ENCODE measurements at regions not wholly inside any gene's neighbourhood (a gene's known extent, or its start where the extent isn't known, plus 50 kb on each side); places are given as distances from the start of the nearest gene placed in this dataset.

DNA sequence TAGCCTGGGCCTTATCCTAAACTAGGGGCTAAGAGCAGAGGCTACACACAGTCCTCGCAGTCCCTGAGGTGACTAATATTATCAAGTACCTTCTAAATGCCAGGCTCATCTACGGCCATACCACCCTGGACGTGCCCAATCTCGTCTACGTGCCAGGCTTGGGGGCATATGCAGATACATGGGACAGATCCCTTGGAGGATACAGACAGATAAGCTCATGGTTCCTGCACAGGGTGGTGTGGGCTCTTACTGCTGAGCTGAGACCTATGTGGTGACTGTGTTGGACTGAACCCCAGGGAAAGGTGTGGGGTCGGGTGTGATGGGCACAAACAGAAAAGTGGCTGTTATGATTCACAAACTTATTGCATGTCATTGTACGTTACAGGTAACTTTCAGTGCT is 268.4 kb upstream of the NEBL start:
- TF ChIP-seq SMC3 (conservative IDR thresholded peaks at IDR 0.05; ENCODE audit: poor library complexity) (no peak), EP300 (conservative IDR thresholded peaks at IDR 0.05; ENCODE audit: poor library complexity, severe bottlenecking) (no peak), CTCF (IDR thresholded peaks at IDR 0.05; ENCODE audit: poor library complexity, severe bottlenecking) (no peak), EZH2 (IDR thresholded peaks at IDR 0.05; ENCODE audit: borderline replicate concordance, insufficient read depth, low read length, poor library complexity, severe bottlenecking) (no peak), POLR2AphosphoS5 (IDR thresholded peaks at IDR 0.05) (no peak), TAF1 (IDR thresholded peaks at IDR 0.05; ENCODE audit: low read depth) (no peak)
